Osteocyte (in vitro differentiated cells): ENCODE measurements at regions not wholly inside any gene's neighbourhood (a gene's known extent, or its start where the extent isn't known, plus 50 kb on each side); places are given as distances from the start of the nearest gene placed in this dataset.

ENCODE experiments used
- DNase-seq: peaks from one replicate; pipeline ENCODE4 v3.0.0; 2021; ENCODE audit warnings: mixed read lengths; ENCODE audit not compliant: unreplicated experiment; ENCODE audit errors: extremely low spot score
- H3K27ac Mint-ChIP-seq: one replicate; pipeline ENCODE4 v1.8.0; 2021; ENCODE audit warnings: mild to moderate bottlenecking, mixed read lengths; ENCODE audit not compliant: unreplicated experiment
- H3K27me3 Mint-ChIP-seq: one replicate; pipeline ENCODE4 v1.8.0; 2021; ENCODE audit warnings: mixed read lengths; ENCODE audit not compliant: unreplicated experiment
- H3K36me3 Mint-ChIP-seq: one replicate; pipeline ENCODE4 v1.8.0; 2021; ENCODE audit warnings: mixed read lengths; ENCODE audit not compliant: unreplicated experiment
- H3K4me1 Mint-ChIP-seq: one replicate; pipeline ENCODE4 v1.8.0; 2021; ENCODE audit warnings: mixed read lengths; ENCODE audit not compliant: unreplicated experiment
- H3K4me3 Mint-ChIP-seq: one replicate; pipeline ENCODE4 v1.8.0; 2021; ENCODE audit warnings: mild to moderate bottlenecking, moderate library complexity, mixed read lengths; ENCODE audit not compliant: unreplicated experiment
- H3K9me3 Mint-ChIP-seq: one replicate; pipeline ENCODE4 v1.8.0; 2021; ENCODE audit warnings: mixed read lengths; ENCODE audit not compliant: unreplicated experiment
- TF ChIP-seq, protein P1 (sequence below): fragments of 200-600 bp; sonication (generic); IDR thresholded peaks from 2 replicates; pipeline ENCODE4 v1.5.0; 2021; ENCODE audit warnings: antibody characterized with exemption, mild to moderate bottlenecking, moderate library complexity

DNA sequence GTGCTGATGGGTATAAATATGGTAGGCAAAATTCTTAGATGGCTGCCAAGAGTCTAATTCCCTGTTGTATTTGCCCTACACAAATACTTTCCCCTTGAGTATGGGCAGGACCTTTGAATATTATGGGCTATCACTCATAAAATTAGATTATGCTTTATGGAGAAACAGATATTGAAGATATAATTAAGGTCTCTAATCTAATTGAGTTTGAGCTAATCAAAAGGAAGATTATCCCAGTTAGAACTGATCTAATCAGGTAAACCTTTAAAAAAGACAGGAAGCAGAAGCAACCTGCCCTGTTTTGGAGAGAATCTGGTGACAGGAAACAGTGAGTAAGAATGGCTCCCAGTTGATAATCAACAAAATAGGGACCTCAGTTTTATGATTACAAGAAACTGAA lies 609.0 kb upstream of the PRMT6 start:
- TF ChIP-seq, protein P1, sequence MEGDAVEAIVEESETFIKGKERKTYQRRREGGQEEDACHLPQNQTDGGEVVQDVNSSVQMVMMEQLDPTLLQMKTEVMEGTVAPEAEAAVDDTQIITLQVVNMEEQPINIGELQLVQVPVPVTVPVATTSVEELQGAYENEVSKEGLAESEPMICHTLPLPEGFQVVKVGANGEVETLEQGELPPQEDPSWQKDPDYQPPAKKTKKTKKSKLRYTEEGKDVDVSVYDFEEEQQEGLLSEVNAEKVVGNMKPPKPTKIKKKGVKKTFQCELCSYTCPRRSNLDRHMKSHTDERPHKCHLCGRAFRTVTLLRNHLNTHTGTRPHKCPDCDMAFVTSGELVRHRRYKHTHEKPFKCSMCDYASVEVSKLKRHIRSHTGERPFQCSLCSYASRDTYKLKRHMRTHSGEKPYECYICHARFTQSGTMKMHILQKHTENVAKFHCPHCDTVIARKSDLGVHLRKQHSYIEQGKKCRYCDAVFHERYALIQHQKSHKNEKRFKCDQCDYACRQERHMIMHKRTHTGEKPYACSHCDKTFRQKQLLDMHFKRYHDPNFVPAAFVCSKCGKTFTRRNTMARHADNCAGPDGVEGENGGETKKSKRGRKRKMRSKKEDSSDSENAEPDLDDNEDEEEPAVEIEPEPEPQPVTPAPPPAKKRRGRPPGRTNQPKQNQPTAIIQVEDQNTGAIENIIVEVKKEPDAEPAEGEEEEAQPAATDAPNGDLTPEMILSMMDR: no peak
- Mint-ChIP-seq H3K9me3 (peaks cover 7% of the 10 kb centered on the region), H3K27ac (no peak overlapping the region), H3K4me1 (no peaks in the 10 kb centered on the region), H3K4me3 (no peak overlapping the region), H3K36me3 (no peaks in the 10 kb centered on the region), H3K27me3 (no peaks in the 10 kb centered on the region)
- no peak for DNase-seq

DNA sequence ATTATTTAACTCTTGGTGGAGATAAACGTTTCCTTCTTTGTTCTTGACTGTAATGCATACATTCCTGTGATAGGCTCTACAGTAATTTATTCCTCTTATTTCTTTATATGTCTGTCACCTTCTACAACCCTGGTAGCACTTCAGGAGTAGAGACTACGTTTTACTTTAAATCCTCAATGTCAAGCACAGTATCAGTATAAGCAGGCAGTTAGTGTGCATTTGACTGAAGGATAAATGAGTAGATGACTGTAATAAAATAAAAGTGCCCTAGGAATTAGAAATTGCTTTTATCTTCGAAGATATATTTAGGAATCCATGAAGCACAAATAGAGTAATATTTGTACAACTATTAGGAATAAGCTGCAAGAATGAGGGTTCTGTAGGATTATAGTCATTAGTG lies 599.6 kb upstream of the PRMT6 start:
- Mint-ChIP-seq H3K9me3 (peaks cover 12% of the 10 kb centered on the region), H3K36me3 (no peaks in the 10 kb centered on the region), H3K4me3 (no peak overlapping the region), H3K4me1 (no peaks in the 10 kb centered on the region), H3K27ac (no peak overlapping the region), H3K27me3 (no peaks in the 10 kb centered on the region)
- TF ChIP-seq, protein P1: no peak
- no peak for DNase-seq

DNA sequence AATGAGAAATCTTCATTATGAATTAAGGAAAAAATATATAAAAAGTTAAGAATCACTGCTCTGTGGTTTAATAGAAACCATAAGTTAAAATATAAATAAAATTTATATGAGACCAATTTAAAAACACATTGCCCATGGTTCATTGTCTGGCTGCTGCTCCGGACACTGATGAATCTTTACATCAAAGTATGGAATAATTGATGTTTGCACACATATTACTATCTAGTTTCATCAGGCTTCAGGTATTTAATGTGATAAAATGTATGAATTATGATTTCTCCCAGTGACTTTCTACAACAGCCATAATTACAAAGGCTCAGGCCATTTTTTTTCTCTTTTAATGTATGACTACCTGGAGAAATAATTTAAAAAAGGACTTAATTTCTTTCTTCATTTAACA lies 599.1 kb upstream of the PRMT6 start:
- Mint-ChIP-seq H3K27me3 (no peaks in the 10 kb centered on the region), H3K9me3 (peaks cover 12% of the 10 kb centered on the region), H3K27ac (no peak overlapping the region), H3K36me3 (no peaks in the 10 kb centered on the region), H3K4me1 (no peaks in the 10 kb centered on the region), H3K4me3 (no peak overlapping the region)
- DNase-seq: no peak
- TF ChIP-seq, protein P1: no peak

DNA sequence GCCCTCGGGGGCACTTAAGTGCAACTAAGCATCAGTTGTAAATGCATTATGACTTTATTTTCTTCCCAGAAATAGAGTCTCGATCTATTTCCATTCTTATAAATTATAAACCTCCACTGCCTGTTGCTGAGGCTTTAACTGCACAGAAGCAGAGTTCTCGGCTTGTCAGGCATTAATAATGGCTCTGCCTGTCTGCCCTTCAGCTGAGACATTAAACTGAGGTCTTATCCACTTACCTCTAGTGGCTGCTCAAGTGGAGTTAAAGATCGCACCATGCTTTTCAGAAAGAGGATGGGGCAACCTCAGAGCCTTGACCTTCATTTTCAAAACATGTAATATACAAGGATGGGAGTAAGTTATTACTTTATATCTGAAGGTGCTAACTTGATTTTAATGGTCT lies 597.6 kb upstream of the PRMT6 start:
- peaks cover 12% of the 10 kb centered on the region for H3K9me3 Mint-ChIP-seq
- H3K27me3 Mint-ChIP-seq: no peaks in the 10 kb centered on the region
- TF ChIP-seq, protein P1: no peak

DNA sequence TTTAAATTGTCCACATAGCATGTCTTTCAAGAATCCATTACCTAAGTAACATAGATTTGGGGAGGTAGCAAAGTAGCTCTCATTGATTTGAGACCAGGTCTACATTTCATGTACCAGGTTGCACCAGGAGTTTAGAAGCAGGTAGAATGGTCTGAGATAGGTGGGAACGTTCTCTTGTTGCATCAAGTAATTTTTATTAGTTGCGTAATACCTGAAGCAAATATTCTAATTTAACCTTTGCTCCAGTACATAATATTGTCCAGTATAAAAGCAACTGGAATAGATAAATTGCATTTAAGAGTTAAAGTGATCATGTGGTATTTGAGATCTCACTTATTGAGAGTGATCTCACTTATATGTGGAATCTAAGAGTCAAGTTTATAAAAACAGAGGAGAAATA lies 597.1 kb upstream of the PRMT6 start:
- no peaks in the 10 kb centered on the region for H3K27me3 Mint-ChIP-seq
- H3K9me3 Mint-ChIP-seq: peaks cover 15% of the 10 kb centered on the region
- TF ChIP-seq, protein P1: no peak
- no peak overlapping the region for H3K27ac Mint-ChIP-seq
- no peaks in the 10 kb centered on the region for H3K36me3 Mint-ChIP-seq
- no peaks in the 10 kb centered on the region for H3K4me1 Mint-ChIP-seq
- H3K4me3 Mint-ChIP-seq: no peak overlapping the region
- DNase-seq: no peak

More for the DNA sequence above, 597.6 kb upstream of the PRMT6 start:
- H3K4me3 Mint-ChIP-seq: no peak overlapping the region
- H3K36me3 Mint-ChIP-seq: no peaks in the 10 kb centered on the region
- no peak for DNase-seq
- H3K27ac Mint-ChIP-seq: no peak overlapping the region
- no peaks in the 10 kb centered on the region for H3K4me1 Mint-ChIP-seq
